Muscle layer of colon (tissue), 2 donors: ENCODE measurements at regions not wholly inside any gene's neighbourhood (a gene's known extent, or its start where the extent isn't known, plus 50 kb on each side); places are given as distances from the start of the nearest gene placed in this dataset.

Experiments
- H3K27ac ChIP-seq: one replicate; pipeline ENCODE4 v1.7.0; 2013; ENCODE audit warnings: low read depth, mild to moderate bottlenecking, low read length, moderate library complexity
- H3K27me3 ChIP-seq, 2 donors: one replicate each; pipeline ENCODE4 v1.7.0; 2013; ENCODE audit warnings: low read length in 2 of 2, mild to moderate bottlenecking in 2 of 2; ENCODE audit not compliant: insufficient read depth in 2 of 2, control insufficient read depth in 1 of 2
- H3K36me3 ChIP-seq: one replicate; pipeline ENCODE4 v1.7.0; 2013; ENCODE audit warnings: mild to moderate bottlenecking, low read length; ENCODE audit not compliant: insufficient read depth
- H3K4me1 ChIP-seq: one replicate; pipeline ENCODE4 v1.7.0; 2013; ENCODE audit warnings: mild to moderate bottlenecking, low read length; ENCODE audit not compliant: insufficient read depth
- H3K4me3 ChIP-seq, 2 donors: one replicate each; pipeline ENCODE4 v1.7.0; 2013; ENCODE audit warnings: low read length in 2 of 2, low read depth in 1 of 2, mild to moderate bottlenecking in 1 of 2, moderate library complexity in 1 of 2
- H3K9ac ChIP-seq: one replicate; pipeline ENCODE4 v1.7.0; 2013; ENCODE audit warnings: low read length
- H3K9me3 ChIP-seq: one replicate; pipeline ENCODE4 v1.7.0; 2013; ENCODE audit warnings: mild to moderate bottlenecking, low read length
- donor health status: abdominal sarcoma.
- donor health status: Adenocarcinoma of cecum.

DNA sequence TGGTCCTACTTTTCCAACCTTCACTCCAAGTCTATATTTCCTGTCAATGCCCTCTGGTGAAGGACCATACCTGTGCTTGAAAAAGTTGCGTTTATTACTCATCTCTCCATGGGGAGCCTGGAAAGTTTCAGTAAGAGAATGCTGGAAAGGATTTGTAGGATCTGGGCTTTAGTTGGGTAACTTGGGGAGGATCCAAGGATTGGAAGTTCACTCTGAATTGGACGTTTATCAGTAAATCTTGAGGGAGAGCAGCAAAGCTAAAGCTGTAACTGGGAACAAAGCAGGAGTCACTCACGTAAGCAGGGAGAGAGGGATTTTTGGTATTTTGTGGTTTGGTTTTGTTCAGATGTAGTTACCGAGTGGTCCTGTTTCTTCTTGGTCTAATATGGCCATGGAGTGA is 51.4 kb upstream of the NPVF start:
- H3K4me3 ChIP-seq, result no peak overlapping the region
- H3K9me3 ChIP-seq, result no peaks in the 10 kb centered on the region
- H3K36me3 ChIP-seq, result no peaks in the 10 kb centered on the region
- H3K4me1 ChIP-seq, result no peaks in the 10 kb centered on the region
- H3K27ac ChIP-seq, result no peak overlapping the region
- H3K9ac ChIP-seq, result no peak overlapping the region
- no peaks in the 10 kb centered on the region for H3K27me3 ChIP-seq

DNA sequence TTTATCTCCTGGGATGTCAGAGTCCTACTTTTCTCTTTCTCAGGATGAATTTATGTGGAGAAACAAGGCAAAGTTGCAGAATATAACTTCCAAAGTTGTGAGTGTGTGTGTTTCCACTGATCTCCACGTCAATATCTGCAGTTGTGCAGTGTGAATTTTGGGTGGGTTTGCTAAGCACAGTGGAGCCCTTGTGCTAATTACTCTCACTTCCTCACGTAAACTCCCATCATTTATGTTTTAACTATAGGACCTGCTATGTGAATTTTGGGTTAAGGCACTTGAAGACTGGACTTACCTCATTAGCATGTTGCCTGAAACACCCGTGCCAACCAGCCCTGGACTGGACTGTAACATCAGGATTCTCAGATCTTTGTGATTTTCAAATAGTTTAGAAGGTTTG is 51.9 kb upstream of the NPVF start:
- no peaks in the 10 kb centered on the region for H3K9me3 ChIP-seq
- H3K27ac ChIP-seq, result no peak overlapping the region
- no peak overlapping the region for H3K9ac ChIP-seq
- no peaks in the 10 kb centered on the region for H3K4me1 ChIP-seq
- H3K36me3 ChIP-seq, result no peaks in the 10 kb centered on the region
- H3K4me3 ChIP-seq, result no peak overlapping the region
- no peaks in the 10 kb centered on the region for H3K27me3 ChIP-seq

DNA sequence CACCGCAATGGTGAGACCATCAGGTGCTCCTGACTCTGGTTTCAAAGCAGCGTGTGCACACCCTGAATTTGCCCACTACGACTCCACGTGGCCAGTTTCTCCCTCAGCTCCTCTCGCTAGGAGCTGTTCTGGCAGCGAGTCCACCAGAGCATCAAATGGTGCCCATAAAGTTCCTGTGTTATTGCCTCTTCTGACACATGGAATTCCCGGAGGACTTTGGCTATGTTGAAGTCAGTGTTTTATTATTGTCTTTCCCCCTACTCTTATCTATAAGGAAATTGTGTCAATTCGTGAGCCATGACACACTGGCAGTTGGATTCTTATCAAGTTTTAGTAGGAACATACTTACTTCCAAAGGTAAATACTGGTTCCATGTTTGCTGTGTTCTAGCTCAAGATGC is 53.9 kb upstream of the NPVF start:
- Histone ChIP-seq H3K27ac (no peak overlapping the region), H3K9ac (no peak overlapping the region), H3K4me1 (no peaks in the 10 kb centered on the region), H3K36me3 (no peaks in the 10 kb centered on the region), H3K9me3 (no peaks in the 10 kb centered on the region), H3K4me3 (no peak overlapping the region), H3K27me3 (no peaks in the 10 kb centered on the region)

DNA sequence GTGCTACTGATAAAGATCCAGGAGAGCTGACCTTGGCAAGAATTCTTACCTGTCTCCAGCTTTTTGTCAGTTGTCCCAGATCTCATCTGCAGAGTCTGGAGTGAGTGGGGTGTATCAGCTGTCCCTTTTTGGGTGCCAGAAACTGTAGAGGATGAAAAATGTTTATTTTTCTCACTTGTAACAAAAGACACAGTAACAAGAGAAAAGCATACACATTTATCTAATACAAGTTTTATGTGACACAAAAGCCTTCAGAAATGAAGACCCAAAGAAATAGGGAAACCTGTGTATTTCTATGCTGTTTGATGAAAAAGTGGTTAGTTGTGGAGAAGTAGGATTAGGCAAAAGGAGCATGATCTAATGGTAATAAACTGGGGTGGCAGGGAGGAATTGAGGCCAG is 58.5 kb upstream of the NPVF start:
- H3K4me1 ChIP-seq, result peaks cover 10% of the 10 kb centered on the region
- H3K27me3 ChIP-seq, result no peaks in the 10 kb centered on the region
- H3K27ac ChIP-seq, result no peak overlapping the region
- H3K9me3 ChIP-seq, result no peaks in the 10 kb centered on the region
- H3K9ac ChIP-seq, result no peak overlapping the region
- no peaks in the 10 kb centered on the region for H3K36me3 ChIP-seq
- H3K4me3 ChIP-seq, result no peak overlapping the region

DNA sequence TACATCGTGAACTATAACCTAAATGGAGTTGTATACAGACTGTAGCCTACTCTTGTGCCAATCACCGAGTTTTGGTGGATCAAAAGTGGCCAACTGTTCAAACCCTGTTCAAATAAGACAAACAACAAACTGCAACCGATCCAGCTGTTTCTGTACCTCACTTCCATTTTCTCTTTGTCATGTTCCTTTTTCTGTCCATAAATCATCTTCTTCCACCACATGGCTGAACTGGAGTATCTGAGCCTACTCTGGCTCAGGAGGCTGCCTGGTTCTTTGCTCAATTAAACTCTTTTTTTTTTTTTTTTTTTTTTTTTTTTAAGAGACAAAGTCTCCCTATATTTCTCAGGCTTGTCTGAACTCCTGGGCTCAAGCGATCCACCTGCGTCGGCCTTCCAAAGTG is 59.0 kb upstream of the NPVF start:
- no peak overlapping the region for H3K9ac ChIP-seq
- no peak overlapping the region for H3K4me3 ChIP-seq
- no peaks in the 10 kb centered on the region for H3K36me3 ChIP-seq
- no peaks in the 10 kb centered on the region for H3K27me3 ChIP-seq
- peaks cover 10% of the 10 kb centered on the region for H3K4me1 ChIP-seq
- no peaks in the 10 kb centered on the region for H3K9me3 ChIP-seq
- H3K27ac ChIP-seq, result no peak overlapping the region

DNA sequence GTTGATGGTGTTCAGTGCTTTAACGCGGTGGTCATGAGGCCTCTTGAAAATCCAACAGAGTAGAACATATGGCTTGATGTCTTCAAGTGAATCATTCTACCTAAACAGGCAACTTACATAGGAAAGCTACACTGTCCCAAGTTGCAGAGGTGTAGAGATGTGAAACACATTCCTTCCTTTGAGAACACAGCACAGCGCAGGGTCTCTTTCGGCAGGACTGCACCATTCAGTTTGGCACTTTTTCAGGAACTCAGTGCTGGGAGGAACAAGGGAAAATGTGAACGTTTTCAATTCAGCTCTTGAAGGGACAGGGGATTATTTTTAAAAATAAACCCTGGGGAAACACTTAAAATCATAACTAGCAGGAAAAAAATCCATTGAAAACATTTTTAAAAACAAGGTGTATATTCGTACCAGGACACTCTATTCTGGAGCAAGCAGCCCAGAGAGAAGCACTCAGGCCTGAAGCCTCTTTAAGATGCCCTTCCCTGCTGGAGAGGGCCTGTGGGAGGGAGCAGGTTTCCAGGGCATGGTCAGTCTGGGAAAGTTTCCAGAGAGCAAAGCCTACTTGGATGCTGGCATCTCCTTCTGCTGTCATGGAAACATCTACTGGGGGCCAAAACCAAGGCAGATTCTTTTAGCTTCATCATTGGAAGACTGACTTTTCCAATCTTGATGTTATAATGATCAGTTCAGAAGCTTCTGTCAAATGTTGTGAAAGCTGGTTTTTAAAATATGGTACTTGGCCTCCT is 60.4 kb upstream of the NPVF start:
- Histone ChIP-seq H3K9me3 (no peaks in the 10 kb centered on the region), H3K27ac (no peak overlapping the region), H3K4me1 (peaks cover 10% of the 10 kb centered on the region), H3K4me3 (no peak overlapping the region), H3K9ac (no peak overlapping the region), H3K36me3 (no peaks in the 10 kb centered on the region), H3K27me3 (no peaks in the 10 kb centered on the region)

DNA sequence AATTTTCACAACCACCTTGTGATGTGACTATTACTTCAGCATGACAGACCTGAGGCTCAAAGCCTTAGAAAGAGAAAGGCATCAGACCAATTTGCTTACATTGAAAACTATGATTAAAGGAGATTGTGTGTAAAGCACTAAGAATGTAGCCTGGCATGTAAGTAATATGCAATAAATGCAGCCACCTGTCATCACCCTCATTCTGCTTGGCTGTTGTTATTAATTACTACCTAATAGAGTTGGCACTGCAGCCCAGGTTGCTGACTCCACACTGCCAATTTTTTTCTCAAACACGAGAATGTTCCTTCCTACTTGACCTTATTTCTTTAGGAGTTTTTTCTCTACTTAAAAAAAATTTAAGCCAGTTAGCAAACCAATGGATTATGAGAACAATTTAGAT is 61.2 kb upstream of the NPVF start:
- Histone ChIP-seq H3K4me3 (no peak overlapping the region), H3K9ac (no peak overlapping the region), H3K27me3 (no peaks in the 10 kb centered on the region), H3K27ac (no peak overlapping the region), H3K36me3 (no peaks in the 10 kb centered on the region), H3K4me1 (peaks cover 10% of the 10 kb centered on the region), H3K9me3 (no peaks in the 10 kb centered on the region)

DNA sequence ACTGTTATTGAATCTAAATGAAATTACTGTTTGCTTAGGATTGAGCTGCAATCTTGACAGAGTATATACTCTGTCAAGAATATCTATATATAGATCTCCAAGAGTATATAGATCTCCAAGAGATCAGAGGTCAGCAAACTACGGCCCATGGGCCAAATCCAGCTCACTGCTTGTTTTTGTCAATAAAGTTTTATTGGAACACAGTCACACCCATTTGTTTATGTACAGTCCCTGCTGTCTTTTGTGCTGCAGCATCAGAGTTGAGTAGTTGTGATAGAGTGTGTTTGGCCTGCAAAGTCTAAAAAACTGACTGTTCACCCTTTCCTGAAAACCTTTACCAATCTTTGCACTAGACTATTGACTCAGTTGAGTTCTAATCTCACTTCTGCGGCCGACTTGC is 66.3 kb upstream of the NPVF start:
- no peak overlapping the region for H3K27ac ChIP-seq

DNA sequence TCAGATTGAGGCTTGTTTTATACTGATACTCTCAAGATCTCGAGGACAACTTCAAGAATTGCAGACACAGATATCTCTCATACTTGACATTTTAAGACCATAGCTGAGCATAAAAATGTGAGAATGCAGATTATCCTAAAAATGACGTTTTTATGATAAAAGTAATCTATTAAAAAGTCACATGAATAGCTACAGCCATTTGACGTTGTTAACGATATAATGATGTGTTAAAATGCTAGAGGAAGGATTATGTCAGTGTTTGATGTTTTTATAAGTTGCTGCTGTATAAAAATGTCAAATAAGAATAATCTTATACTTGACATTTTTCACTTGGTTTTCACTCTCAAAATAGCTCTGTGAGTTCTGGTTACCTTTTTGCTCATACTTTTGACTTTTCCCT is 67.1 kb upstream of the NPVF start:
- H3K9ac ChIP-seq, result no peak overlapping the region
- no peaks in the 10 kb centered on the region for H3K4me1 ChIP-seq
- H3K36me3 ChIP-seq, result no peaks in the 10 kb centered on the region
- H3K9me3 ChIP-seq, result no peaks in the 10 kb centered on the region
- no peaks in the 10 kb centered on the region for H3K27me3 ChIP-seq
- no peak overlapping the region for H3K4me3 ChIP-seq
- H3K27ac ChIP-seq, result no peak overlapping the region

More for the DNA sequence above, 66.3 kb upstream of the NPVF start:
- H3K9ac ChIP-seq, result no peak overlapping the region
- no peaks in the 10 kb centered on the region for H3K4me1 ChIP-seq
- no peak overlapping the region for H3K4me3 ChIP-seq
- H3K9me3 ChIP-seq, result no peaks in the 10 kb centered on the region
- no peaks in the 10 kb centered on the region for H3K27me3 ChIP-seq
- H3K36me3 ChIP-seq, result no peaks in the 10 kb centered on the region

DNA sequence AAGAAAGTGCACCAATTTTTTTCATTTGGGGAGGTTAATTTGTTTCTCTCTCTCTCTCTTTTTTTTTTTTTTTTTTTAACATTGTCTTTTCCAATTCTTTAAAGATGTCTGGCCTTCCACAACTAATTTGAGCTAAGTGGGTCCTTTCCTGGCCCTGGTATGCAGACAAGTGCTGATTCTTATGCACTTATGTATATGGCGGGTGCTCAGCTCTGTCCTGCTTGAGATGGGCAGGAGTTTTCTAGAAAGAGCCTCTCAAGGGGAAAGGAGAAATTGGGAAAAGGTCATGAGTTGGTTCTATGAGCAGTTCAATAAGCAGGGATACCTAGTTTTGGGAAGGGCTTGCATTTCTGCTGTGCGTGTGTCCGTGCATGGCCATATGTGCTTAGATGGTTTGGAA is 67.8 kb upstream of the NPVF start:
- no peaks in the 10 kb centered on the region for H3K9me3 ChIP-seq
- no peaks in the 10 kb centered on the region for H3K36me3 ChIP-seq
- no peak overlapping the region for H3K9ac ChIP-seq
- no peak overlapping the region for H3K27ac ChIP-seq
- H3K4me1 ChIP-seq, result no peaks in the 10 kb centered on the region
- no peaks in the 10 kb centered on the region for H3K27me3 ChIP-seq
- H3K4me3 ChIP-seq, result no peak overlapping the region

DNA sequence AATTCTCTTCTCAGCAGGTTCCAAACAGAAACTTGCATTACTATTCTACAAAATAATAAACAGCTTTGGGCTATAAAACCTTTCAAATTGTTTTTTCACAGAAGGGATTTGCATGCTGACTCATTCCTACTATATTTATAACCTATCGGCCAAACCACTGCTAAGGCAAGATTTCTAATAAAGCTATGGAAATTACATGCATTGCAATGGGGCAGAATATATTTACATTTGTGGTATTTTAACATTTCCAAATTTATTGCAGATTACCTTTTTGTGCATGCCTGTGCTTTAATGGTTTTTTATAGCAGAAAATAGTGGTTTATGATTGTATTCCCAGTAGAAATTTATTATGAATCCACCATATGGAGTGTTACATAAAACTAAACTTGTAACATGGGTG is 69.0 kb upstream of the NPVF start:
- H3K27ac ChIP-seq, result no peak overlapping the region

More for the DNA sequence above, 69.0 kb upstream of the NPVF start:
- H3K4me3 ChIP-seq, result no peak overlapping the region
- H3K9me3 ChIP-seq, result no peaks in the 10 kb centered on the region
- H3K9ac ChIP-seq, result no peak overlapping the region
- H3K27me3 ChIP-seq, result no peaks in the 10 kb centered on the region
- H3K4me1 ChIP-seq, result no peaks in the 10 kb centered on the region
- H3K36me3 ChIP-seq, result no peaks in the 10 kb centered on the region
